Cerebellar cortex (tissue), 1 donor: ENCODE measurements at regions not wholly inside any gene's neighbourhood (a gene's known extent, or its start where the extent isn't known, plus 50 kb on each side); places are given as distances from the start of the nearest gene placed in this dataset.

ENCODE experiments used
- DNase-seq: peaks from one replicate; pipeline ENCODE4 v3.0.0-alpha.2; 2015; ENCODE audit warnings: low spot score

DNA sequence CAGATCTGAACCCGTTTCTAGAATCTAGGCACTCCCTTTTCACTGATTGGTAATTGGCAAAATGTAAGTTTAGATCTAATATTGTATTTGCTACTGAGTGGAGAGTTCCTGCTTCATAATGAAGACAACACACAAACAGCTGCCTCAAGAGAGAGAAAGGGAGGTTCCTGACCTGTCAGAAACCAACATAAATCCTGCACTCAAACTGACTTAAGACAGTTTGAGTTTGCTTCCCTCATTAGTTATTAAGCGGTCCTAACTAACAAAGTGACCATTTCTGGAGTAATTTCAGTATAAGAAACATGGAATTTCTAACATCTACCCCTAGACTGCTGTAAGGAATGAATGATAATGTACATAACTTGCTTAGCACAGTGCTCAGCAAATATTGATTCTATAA is 191.2 kb downstream of the METTL4 start:
- no peak for DNase-seq

DNA sequence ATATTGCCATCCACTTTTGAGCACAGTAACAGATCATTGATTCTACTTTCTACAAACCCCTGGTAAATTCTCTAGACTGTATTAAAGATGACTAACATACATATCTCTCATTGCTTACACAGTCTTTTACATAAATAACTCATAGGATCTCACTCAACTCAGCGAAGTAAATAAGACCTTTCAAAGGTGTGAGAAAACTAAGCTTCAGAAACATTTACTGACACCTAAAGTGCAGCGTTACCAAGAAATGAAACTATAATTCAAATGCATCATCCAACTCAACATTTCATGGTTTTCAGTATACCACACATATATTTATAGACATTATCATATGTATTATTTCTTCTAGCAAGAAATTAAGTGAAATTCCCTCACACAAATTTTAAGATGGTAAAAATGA is 189.8 kb downstream of the METTL4 start:
- DNase-seq: no peak

DNA sequence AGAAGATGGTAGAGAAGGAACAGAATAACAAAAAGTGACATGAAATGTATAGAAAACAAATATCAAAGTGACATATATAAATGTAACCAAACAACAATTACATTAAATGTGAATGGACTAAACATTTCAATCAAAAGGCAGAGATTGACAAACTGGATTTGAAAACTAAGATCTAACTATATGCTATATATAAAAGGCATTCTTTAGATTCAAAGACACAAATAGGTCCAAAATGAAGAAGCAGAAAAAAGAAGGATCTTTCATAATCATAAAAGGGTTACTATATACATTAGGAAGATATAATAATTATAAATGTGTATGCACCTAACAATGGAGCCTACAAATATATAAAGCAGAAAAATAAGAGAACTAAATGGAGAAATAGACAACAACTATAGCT is 183.7 kb downstream of the METTL4 start:
- no peak for DNase-seq

DNA sequence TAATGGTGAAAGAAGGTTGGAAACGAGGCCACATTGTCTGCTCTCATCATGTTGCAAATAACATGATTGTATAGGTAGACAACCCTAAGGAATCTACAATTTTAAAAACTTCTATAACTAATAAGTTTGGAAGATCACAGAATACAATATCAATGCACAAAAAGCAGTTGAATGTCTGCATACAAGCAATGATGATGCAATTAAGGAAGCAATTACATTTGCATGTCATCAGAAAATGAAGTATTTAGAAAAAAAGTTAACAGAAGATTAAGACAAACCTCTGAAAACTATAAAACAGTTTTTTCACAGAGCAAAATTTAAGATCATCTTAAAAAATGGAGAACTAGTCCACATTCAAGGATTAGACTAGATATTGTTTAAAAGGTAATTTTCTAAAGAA is 181.1 kb downstream of the METTL4 start:
- no peak for DNase-seq

DNA sequence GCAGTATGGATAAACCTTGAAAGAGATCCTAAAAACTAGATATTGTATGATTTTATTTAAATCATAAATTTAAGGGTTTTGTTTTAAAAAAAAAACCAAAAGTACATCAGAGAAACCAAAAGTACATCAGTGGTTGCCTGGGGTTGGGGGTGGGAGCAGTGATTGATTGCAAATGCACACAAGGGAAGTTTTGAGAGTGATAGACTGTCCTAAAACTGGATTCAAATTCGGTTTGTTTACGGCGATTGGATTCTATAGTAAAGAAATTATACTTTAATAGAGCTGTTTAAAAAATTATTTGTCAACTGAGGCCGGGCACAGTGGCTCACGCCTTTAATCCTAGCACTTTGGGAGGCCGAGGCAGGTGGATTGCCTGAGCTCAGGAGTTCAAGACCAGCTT is 179.8 kb downstream of the METTL4 start:
- no peak for DNase-seq

DNA sequence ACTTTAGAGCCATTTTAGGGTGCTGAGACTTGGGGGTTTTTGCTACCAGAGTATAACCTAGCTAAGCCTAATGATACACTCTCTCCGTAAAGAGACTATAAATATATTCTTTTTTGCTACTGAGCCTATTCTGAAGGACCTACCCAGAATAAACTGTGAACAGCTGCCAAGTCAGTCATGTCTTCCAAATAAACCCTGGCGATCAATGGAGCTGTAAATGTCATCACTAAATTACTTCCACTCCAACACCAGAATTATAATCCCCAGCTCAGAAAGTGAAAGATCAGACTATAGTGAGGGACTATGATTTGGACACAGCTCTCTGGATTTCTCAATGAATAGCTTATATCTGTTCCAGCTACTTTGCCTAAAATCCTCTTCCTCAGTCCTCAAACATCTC is 178.9 kb downstream of the METTL4 start:
- no peak for DNase-seq

DNA sequence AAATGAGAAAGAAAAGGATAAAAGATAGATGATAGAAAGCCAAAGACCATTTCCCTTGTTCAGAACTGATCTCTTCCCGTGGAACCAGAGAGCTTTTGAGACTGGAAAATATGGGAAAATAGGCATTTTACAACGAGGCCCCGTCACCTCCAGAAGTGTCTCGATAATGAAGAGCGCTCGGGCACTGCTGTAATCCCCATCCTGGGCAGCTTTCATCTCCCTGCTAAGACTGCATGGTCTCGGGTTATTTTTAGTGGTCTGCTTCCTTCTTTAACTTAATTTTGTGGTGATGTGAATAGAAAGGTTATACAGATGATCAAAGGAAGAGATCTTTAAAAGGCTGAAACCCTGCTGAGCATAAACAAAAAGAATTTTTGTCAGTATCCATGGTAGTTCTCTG is 176.6 kb downstream of the METTL4 start:
- no peak for DNase-seq

DNA sequence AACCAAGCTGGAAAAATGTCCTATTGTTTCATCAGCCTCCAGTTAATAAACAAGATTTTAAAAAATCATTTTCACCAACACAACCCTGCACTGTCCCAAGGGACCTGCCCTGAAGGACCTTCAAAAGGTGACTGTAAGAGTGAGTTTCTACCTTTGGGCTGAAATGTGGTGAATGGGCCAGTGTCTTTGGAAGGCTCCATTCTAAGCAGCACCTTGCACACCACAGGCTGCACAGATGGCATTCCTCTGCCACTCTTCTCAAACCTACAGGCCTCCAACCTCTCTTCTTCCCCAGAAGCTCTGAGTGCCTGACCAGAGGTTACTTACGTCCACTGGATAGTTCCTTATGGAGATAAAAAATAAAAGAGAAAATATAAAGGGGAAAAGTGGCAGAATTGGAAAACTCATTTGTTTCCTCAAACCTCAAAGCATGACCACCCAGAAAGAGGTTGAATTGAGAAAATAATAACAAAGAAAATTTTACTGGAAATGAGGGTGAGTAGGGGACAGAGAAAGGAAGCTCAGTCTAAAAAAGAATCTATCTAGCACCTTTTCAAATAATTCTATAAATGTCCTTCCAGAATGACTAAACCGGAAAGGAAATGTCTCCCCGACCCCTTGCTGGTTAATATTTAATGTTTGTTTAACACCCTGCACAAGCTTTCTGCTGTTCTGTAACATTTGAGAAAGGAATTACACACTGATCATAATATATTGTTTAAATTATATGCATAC is 175.7 kb downstream of the METTL4 start:
- no peak for DNase-seq

DNA sequence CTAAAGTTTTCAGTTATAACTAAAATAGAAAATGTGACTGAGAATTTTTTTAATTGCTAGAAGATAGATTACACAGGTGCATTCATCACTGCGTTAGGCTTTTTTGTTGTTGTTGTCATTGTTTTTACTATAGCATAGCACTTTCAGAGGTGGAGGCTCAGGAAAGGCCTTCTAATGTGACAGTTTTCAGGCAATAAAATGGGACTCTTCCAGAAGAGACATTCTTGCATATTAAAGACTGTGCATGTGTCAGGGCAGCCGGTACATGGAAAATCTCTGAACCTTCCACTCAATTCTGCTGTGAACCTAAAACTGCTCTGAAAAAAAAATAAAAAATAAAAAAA is 175.2 kb downstream of the METTL4 start:
- DNase-seq: no peak

DNA sequence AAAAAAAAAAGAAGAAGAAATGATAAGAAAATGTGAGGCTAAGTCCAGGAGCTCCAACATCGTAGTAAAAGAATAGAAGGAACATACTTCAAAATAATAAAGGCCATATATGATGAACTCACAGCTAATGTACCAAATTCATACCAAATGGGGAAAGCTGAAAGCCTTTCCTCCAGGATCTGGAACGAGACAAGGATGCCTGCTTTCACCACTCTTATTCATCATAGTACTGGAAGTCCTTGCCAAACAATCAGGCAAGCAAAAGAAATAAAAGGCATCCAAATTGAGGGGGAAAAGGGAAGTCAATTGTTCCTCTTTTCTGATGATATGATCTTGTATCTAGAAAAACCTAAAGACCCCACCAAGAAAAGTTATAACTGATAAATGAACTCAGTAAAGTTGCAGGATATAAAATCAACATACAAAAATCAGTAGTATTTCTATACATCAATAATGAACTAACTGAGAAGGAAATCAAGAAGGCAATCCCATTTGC is 170.6 kb downstream of the METTL4 start:
- DNase-seq: no peak

DNA sequence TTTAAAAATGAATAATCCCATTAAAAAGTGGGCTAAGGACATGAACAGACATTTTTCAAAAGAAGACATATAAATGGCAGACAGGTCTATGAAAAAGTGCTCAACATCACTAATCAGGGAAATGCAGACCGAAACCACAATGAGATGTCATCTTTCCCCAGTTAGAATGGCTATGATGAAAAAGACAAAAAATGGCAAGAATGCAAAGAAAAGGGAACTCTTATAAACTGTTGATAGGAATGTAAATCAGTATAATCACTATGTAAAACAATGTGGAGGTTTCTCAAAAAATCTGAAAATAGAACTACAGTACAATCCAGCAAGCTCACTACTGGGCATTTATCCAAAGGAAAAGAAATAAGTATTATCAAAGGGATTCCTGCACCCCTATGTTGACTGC is 169.2 kb downstream of the METTL4 start:
- DNase-seq: no peak

DNA sequence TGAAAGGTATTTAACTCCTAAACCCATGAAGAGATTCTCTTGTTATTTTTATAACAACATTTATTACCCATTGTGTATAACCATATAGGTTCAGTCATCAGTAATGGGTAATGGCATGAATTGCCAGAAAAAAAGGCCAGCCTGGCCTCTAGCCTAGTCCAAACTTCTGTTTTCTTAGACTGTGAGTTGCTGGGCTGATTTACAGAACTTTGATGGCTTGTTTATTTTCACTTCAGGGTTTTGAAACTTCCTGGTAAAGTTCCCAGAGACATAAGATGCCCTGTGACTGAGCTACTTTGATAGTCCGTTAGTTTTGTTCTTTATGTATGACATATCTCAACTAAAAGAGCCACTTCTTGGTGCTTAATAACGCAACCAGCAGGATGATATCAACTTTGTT is 164.8 kb downstream of the METTL4 start:
- DNase-seq: no peak

DNA sequence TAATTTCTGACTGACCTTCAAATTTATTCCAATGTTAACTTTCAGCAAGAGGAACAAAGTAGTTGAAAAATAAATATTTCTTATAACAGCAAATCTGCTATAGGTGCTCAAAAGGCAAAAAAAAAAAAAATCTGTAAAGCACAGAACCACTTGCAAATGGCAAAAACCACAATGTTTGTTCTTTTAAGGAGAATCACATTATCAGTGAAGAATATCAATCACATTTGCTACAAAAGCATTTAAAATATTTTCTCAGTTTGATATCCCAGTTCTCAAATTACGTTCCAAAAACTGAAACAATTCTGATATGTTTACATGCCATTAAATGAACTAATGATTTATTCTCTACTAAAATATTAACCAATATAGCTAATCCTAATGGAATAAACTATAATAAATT is 163.3 kb downstream of the METTL4 start:
- no peak for DNase-seq

DNA sequence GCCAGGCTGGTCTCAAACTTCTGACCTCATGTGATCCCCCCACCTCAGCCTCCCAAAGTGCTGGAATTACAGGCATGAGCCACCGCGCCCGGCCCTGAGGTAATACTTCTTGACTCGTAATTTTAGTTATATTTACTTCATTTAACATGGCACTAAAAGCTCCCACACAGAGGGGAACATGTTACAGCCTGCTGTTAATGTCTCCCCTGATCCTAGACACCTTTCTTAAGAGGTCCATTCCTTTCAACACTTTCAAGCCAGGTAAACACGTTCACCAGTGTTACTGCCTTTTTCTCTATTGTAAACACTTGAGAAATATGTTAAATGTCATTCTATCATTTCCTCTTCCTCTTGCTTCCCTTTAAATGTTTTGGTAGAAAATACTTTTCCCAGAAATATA is 161.4 kb downstream of the METTL4 start:
- no peak for DNase-seq

DNA sequence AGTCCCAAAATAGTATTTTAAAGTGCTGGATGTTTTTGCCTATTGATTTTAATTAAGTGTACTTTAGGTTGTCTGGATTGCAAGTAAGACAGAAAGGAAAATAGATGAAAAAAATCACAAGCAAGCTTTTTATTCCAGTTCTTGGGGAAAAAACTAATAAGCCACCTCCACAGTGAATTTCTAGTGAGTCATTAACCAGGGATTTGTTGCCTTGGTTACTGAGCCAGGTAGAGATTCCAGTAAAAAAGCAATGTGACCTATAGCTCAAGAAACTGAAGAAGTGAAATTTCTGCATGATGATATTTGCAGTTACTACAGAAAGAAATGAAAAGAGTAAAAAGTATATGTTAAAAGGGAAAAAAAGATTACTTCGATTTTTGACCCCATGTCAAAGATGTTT is 160.6 kb downstream of the METTL4 start:
- no peak for DNase-seq

DNA sequence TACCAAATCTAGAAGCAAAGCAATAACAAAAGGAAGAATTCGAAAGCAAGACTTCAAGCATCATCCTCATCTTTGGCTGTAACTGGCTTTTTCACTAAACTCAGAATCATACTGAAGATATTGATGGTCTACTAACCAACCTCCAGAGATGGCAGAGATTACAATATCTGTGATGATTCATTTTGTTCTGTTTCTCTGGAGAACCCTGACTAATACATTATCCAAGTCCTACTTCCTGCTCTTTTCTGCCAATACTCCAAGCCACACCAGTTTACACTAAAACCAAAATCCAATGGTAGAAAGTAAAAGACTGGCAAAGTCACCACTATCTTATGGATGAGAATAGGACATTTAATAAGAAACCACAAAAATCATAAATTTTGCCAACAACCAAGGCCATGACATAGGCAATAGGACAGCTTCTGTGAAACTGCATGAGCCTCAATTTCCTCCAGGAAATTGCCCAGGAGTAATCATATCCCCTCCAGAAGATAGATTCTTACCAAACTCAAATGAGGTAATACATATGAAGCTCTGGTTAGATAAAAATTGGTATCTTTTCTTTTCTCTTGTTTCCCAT is 159.8 kb downstream of the METTL4 start:
- no peak for DNase-seq

DNA sequence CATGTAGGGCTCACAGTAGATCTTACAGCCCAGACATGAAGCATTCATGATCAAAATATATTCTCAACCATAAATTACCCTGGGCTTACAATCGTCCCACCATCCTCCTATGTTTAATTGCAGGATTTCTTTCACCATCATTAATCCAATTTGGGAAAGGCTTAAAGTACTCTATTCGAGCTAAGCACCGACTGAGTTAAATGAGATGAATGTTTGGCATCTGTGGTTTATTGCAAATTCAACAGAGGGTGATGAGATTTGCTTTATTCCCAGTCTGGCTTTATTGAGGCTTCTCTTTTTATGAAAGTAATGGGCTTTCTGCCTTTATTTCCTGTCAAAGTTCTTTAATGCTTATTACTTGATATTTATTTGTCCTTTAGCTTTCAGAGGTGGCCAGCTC is 159.0 kb downstream of the METTL4 start:
- DNase-seq: no peak

DNA sequence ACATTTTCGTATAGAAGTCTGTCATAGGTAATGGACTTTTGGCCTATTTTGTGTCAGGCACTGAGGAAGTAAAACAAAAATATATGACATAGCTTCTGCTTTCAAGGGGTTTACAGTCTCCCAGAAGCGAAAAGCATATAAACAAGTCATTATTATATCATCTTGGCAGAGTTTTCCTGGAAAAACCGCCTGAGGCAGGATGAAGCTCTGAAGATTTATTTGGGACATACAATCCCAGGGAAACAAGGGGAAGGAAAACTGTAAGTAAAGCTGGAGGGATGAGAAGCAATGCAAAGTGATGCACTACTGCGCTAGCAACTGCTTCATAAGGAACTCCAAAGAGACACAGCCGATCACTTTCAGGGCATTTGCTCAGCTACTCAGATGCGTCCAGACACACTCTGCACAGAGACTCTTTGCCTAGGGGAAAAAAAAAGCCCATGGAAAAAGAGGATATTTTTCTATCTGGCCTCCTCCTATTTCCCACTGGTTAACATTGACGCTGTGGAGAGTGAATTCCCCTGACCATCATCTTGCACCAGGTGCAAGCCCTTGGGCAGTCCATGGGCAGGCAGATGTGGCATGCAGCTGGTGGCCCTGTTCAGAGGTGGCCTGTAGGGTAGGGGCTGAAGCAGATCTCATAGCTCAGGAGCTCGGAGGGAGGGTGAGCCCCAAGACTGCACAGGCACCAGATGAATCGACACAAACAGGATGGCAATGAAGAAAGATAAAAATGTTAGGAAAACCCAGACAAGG is 158.1 kb downstream of the METTL4 start:
- DNase-seq: no peak

DNA sequence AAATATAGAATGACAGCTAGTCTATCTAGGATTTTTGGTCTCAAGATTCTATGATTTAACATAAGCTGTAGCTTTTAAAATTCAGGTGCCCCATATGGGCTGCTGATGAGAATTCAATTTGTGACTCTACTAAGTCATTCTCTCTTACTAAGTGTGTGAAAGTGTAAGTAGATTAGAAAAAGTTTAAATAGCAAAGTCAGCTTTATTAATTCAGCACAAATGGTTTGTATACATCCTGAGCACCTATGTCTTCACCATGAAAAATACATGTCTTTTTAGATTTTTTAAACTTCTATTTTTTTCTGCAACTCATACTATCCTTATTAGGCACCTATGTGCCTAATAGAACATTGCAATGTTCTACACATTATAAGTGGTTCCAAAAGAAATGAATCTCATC is 157.1 kb downstream of the METTL4 start:
- no peak for DNase-seq

DNA sequence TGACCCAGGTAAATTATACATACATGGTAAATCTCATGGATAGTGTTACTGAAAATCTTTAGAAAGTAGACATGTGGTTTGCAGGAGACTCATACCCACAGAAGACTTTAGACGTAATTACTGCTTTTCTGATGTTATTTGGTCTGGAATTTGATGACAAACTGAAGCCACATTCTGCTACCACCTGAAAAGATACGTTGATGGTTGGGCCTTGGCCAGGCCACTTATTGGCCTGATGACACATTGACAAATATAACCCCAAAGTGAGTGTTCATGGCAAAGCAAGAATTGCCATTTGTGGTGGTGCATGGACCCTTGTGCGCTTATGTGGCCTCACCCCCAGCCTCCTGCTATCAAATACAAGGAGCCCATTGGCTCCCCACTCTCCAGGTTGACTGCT is 155.6 kb downstream of the METTL4 start:
- DNase-seq: no peak

DNA sequence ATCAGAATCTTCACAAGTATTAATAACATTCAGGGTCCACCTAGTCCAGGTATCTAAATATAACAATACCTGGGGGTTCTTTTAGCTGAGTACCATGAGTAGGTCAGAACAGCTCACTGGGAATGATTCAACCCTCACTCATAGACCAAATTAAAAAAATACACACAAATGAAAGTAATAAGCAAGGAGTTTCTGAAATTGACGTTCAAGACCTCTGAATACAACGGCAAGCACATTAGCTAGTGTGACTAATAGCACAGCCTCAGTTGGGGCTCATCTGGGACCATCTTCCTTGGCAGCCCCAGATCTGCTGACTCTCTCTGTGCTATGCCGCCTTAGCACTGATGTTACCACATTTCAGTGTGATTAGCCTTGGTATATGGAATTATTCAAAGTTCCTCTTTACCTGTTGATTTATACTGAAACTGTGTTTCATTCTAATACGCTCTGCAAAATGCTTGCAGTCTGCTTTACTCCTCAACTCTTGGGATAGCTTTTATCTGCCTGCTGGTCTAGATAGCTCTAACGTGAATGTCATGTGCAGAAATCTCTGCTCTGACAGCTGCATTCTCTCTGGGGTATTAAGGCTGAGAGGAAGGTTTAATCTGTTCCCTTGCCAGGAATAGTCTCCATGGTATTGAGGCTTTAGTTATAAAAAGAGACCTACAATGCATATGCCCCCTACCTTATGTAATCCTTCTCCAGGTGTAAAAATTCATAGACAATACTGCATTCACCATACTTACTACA is 153.3 kb downstream of the METTL4 start:
- no peak for DNase-seq

DNA sequence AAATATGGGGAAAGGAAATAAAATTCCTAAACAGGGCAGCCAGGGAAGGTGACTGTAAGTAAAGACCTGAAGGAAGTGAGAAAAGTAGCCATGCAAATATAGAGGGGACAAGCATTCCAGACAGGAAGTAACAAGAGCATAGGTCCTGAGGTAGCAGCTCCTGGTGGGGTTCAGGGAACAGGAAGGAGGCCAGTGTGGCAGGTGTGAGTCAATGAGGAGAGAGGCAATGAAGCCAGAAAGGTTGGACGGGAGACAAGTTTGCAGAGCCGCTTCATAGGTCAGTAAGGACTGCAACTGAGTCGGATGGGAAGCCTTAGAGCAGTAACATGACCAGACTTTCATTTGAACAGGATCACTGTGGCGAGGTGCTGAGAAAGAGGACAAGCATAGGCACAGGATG is 150.9 kb downstream of the METTL4 start:
- DNase-seq: no peak

DNA sequence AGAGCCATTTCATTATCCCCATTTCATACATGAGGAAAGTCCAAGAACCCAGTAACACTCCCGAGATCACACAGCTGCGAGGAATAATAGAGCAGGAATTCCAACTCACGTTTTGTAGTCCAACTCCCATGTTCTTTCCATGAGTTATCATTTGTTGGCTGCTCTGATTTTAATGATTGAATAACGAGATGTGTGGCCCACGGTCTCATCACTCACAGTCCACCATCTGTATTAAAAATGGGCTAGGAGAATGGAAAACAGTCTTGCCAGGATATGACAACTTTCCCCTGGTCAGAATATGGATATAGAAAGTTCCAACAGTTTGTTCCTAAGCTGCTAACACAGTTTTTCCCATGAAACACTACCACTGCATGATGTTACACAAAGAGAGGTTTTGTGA is 147.5 kb downstream of the METTL4 start:
- no peak for DNase-seq
